IPS DF 6.9 (cell line): ENCODE measurements at regions not wholly inside any gene's neighbourhood (a gene's known extent, or its start where the extent isn't known, plus 50 kb on each side); places are given as distances from the start of the nearest gene placed in this dataset.

Source experiments
- DNase-seq: peaks from one replicate; pipeline ENCODE4 v3.0.0-alpha.2; 2013; ENCODE audit warnings: low read depth, low spot score
- H3K27ac ChIP-seq: one replicate; pipeline ENCODE4 v1.5.1; 2013; ENCODE audit warnings: low read length, control low read depth
- H3K27me3 ChIP-seq: 2 replicates; pipeline ENCODE4 v1.6.1; 2013; ENCODE audit warnings: mild to moderate bottlenecking, low read length; ENCODE audit not compliant: control insufficient read depth, insufficient read depth
- H3K36me3 ChIP-seq: 2 replicates; pipeline ENCODE4 v1.6.1; 2013; ENCODE audit warnings: low read length; ENCODE audit not compliant: control insufficient read depth, insufficient read depth
- H3K4me1 ChIP-seq: 2 replicates; pipeline ENCODE4 v1.6.1; 2013; ENCODE audit warnings: low read length; ENCODE audit not compliant: control insufficient read depth, insufficient read depth
- H3K4me3 ChIP-seq: 2 replicates; pipeline ENCODE4 v1.5.1; 2013; ENCODE audit warnings: mild to moderate bottlenecking, low read length
- H3K9me3 ChIP-seq: 2 replicates; pipeline ENCODE4 v1.6.1; 2013; ENCODE audit warnings: low read length, inconsistent platforms; ENCODE audit not compliant: control insufficient read depth, insufficient read depth
- WGBS: extraction: QIAGEN DNeasy Blood & Tissue Kit; methylation state at CpG from one replicate; pipeline ENCODE4 v1.1.7; 2013; ENCODE audit warnings: mixed read lengths, missing lambda C conversion rate; ENCODE audit not compliant: insufficient read length, insufficient coverage; 5-methylcytosine and 5-hydroxymethylcytosine counted together

DNA sequence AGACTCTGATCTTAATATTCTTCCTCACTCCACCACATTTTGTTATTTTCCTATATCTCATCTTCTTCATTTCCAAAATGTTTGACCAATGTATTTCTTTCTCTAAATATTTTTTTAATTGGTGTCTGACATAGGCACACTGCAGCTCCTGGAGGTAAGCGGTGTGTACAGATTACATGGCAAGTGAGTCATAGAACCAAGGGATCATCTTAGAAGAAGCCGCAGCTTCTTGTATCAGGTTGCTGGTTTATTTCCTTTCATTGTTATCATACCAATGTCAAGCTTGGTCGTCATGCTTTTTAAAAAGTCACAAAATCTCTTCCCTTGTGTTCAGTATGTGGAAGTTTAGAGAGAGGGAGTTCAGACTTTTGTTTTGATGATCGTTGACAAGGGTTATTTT is 526.1 kb upstream of the CDH18 start:
- no peak overlapping the region for H3K27ac ChIP-seq
- no peak overlapping the region for H3K4me3 ChIP-seq
- no peaks in the 10 kb centered on the region for H3K9me3 ChIP-seq
- DNase-seq: no peak
- H3K4me1 ChIP-seq: no peaks in the 10 kb centered on the region
- no peaks in the 10 kb centered on the region for H3K27me3 ChIP-seq
- no CpG with 5 or more reads among the region's 4 CpGs for WGBS
- H3K36me3 ChIP-seq: no peaks in the 10 kb centered on the region

DNA sequence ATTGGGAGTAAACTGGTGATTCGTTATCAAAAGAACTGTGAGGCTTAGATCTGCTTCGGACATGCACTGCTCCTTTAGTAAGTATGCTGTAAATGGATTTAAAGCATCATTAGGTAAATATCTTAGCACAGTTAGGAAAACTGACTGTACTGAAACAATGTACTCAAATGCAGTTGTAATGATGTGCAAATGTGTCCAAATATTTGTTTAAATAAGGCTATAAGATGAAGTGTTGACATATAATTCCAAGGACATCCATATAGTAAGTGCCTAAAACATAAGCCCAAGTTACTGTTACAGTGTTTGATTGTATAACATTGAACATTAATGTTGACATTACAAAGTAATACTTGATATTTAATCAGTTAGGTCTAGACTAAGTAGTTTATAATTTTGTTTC is 512.5 kb upstream of the CDH18 start:
- Histone ChIP-seq H3K9me3 (no peaks in the 10 kb centered on the region), H3K4me1 (no peaks in the 10 kb centered on the region), H3K27me3 (no peaks in the 10 kb centered on the region), H3K27ac (no peak overlapping the region), H3K4me3 (no peak overlapping the region), H3K36me3 (no peaks in the 10 kb centered on the region)
- no CpG with 5 or more reads among the region's 2 CpGs for WGBS
- no peak for DNase-seq

DNA sequence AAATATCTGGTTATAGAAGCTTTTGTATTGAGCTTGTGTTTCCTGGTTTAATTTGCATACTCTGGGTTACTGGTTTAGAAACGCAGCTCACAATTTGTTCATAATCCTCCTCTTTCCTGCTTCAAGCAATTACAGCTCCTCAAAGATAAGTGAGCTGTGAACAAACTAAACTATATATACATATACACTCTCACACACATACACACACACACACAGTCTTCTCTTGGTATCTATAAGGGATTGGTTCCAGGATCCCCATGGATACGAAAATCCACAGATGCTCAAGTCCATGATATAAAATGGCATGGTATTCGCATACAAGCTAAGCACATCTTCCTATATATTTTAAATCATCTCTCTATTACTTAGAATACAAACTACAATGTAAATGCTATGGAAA is 510.9 kb upstream of the CDH18 start:
- WGBS: no CpG with 5 or more reads among the region's 3 CpGs
- Histone ChIP-seq H3K27ac (no peak overlapping the region), H3K9me3 (no peaks in the 10 kb centered on the region), H3K36me3 (no peaks in the 10 kb centered on the region), H3K4me1 (no peaks in the 10 kb centered on the region), H3K27me3 (no peaks in the 10 kb centered on the region), H3K4me3 (no peak overlapping the region)
- DNase-seq: no peak

DNA sequence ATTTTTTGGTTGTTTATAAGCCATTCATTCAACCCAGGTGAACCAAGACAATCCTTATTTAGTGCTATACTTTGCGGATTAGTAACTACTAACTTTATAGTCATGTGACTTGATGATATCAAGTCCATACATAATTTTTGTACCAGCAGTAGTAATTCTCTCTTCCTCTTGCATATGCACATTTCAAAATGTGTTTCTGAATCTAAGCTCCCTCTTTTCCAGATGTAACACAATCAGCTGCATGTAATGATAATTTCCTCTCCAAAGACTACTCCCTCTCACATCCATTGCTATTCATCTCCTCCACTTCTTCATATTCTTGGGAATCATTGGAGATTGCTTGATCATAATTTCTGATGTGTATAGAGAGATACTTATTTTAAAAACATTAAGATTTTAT is 510.1 kb upstream of the CDH18 start:
- no peak for DNase-seq
- Histone ChIP-seq H3K27ac (no peak overlapping the region), H3K27me3 (no peaks in the 10 kb centered on the region), H3K9me3 (no peaks in the 10 kb centered on the region), H3K4me1 (no peaks in the 10 kb centered on the region), H3K36me3 (no peaks in the 10 kb centered on the region), H3K4me3 (no peak overlapping the region)
- no CpG with 5 or more reads among the region's 1 CpG for WGBS

DNA sequence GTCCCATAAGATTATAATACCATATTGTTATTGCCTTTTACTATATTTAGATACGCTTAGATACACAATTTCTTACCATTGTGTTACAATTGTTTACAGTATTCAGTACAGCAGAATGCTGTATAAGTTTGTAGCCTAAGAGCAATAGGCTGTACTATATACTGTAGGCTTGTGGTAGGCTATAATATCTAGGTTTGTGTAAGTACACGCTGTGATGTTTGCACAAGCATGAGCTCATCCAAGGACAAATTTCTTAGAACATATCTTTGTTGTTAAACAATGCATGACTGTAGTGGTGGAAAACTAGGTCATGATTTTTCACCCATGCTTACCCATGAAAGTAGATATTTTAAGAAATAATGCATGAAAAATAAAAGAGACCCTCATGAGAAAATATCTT is 509.4 kb upstream of the CDH18 start:
- no peaks in the 10 kb centered on the region for H3K27me3 ChIP-seq
- no CpG with 5 or more reads among the region's 2 CpGs for WGBS
- H3K4me1 ChIP-seq: no peaks in the 10 kb centered on the region
- DNase-seq: no peak
- no peaks in the 10 kb centered on the region for H3K9me3 ChIP-seq
- H3K4me3 ChIP-seq: no peak overlapping the region
- no peak overlapping the region for H3K27ac ChIP-seq
- no peaks in the 10 kb centered on the region for H3K36me3 ChIP-seq

DNA sequence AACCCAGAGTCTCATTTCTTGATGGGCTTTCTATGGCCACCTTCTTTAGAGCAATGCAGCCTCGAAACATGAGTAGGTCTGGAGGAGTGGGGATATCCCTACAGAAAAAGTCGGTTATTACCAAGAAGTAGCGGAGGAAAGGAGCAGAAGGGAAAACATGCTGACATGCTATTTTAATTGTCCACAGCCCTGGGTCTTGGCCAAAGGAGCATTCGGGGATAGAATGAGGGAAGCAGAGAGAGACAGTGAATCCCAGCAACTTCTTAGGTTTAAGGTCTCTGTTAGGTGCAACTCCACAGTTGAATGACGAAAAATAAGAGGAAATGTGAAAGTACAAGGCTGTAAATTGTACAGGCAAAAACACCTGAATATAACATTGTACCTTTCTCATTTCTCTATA is 506.7 kb upstream of the CDH18 start:
- no peak overlapping the region for H3K27ac ChIP-seq
- H3K9me3 ChIP-seq: no peaks in the 10 kb centered on the region
- no peak for DNase-seq
- no peaks in the 10 kb centered on the region for H3K4me1 ChIP-seq
- H3K36me3 ChIP-seq: no peaks in the 10 kb centered on the region
- no CpG with 5 or more reads among the region's 5 CpGs for WGBS
- no peaks in the 10 kb centered on the region for H3K27me3 ChIP-seq
- H3K4me3 ChIP-seq: no peak overlapping the region

DNA sequence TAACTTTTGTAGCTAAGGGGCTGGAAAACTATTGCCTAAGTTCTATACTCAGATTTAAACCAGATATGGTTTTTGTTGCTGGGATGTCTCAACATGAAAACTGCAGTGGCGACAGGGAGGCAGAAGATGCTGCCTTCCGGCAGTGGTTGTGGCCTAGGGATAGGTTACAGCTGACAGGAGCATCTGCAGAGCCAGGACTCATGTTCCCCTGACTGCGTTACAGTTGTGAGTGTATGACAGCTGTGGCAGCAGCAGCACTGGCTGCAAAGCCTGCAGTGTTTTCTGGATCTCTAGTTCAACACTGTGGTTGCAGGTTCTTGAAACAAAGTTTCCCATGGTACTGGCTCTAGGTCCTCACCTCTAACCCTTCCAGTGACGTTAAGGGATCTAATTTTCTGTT is 498.8 kb upstream of the CDH18 start:
- no CpG with 5 or more reads among the region's 4 CpGs for WGBS
- H3K27me3 ChIP-seq: no peaks in the 10 kb centered on the region
- H3K4me1 ChIP-seq: no peaks in the 10 kb centered on the region
- H3K36me3 ChIP-seq: no peaks in the 10 kb centered on the region
- H3K4me3 ChIP-seq: no peak overlapping the region
- DNase-seq: no peak
- H3K9me3 ChIP-seq: no peaks in the 10 kb centered on the region
- no peak overlapping the region for H3K27ac ChIP-seq

DNA sequence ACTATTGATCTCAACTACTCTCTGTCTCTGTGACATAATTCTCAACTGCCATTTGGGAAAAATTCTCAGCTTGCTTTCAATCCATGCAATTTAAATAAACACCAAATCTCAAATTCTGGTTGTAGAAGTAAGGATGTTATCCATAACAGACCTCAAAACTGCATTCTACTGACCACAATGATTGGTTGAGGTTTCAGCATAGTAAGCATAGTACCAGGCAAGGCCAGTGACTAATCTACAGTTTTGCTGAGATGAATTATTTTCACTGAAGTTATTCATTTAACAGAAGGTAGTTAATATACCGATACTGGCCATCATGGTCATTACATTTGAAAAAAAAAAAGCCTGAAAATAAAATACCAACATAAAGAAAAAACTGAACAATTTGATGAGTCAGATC is 488.0 kb upstream of the CDH18 start:
- DNase-seq: no peak
- H3K4me1 ChIP-seq: no peaks in the 10 kb centered on the region
- no peaks in the 10 kb centered on the region for H3K36me3 ChIP-seq
- no CpG with 5 or more reads among the region's 1 CpG for WGBS
- no peak overlapping the region for H3K27ac ChIP-seq
- no peaks in the 10 kb centered on the region for H3K27me3 ChIP-seq
- no peaks in the 10 kb centered on the region for H3K9me3 ChIP-seq
- H3K4me3 ChIP-seq: no peak overlapping the region

DNA sequence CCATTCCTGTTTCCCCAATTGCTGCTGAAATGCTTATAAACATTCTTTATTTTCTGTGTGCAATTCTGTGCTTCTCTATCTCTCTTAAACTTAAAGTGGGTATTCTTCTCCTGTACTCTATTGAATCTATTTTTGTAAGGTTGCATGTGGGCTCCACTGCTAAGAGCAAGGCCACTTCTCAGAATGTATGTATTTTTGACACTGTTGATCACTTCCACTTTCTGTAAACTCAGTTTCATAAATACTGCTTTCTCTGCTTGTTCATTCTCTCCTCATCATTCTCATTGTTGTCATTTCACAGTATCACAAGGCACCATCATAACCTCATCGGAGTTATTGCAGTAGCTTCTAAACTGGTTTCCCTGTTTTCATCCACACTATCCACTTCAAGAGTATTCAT is 483.0 kb upstream of the CDH18 start:
- no peaks in the 10 kb centered on the region for H3K36me3 ChIP-seq
- H3K4me1 ChIP-seq: no peaks in the 10 kb centered on the region
- H3K27ac ChIP-seq: no peak overlapping the region
- no peaks in the 10 kb centered on the region for H3K9me3 ChIP-seq
- H3K4me3 ChIP-seq: no peak overlapping the region
- DNase-seq: no peak
- no CpG with 5 or more reads among the region's 1 CpG for WGBS
- H3K27me3 ChIP-seq: no peaks in the 10 kb centered on the region

DNA sequence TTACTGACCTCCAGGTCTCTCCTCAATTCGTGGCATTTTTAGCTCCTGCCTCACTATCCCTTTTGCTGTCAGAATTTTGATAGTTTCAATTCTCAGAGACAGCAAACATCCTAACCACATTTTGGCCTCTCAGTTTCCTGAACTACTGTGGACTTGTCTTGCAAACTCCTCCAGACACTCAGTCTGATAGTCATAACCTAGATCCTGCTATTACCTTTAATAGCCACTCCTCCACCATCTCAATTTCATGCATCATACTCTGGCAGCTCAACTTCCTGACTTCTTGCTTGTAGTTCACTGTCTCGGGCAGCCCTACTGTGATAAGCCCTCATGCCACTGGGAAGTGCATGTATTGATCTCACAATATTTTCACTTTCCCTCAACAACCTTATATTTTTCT is 481.8 kb upstream of the CDH18 start:
- DNase-seq: no peak
- no peaks in the 10 kb centered on the region for H3K36me3 ChIP-seq
- H3K4me3 ChIP-seq: no peak overlapping the region
- no peaks in the 10 kb centered on the region for H3K9me3 ChIP-seq
- no peaks in the 10 kb centered on the region for H3K4me1 ChIP-seq
- no peaks in the 10 kb centered on the region for H3K27me3 ChIP-seq
- WGBS: no CpG with 5 or more reads among the region's 2 CpGs
- H3K27ac ChIP-seq: no peak overlapping the region

DNA sequence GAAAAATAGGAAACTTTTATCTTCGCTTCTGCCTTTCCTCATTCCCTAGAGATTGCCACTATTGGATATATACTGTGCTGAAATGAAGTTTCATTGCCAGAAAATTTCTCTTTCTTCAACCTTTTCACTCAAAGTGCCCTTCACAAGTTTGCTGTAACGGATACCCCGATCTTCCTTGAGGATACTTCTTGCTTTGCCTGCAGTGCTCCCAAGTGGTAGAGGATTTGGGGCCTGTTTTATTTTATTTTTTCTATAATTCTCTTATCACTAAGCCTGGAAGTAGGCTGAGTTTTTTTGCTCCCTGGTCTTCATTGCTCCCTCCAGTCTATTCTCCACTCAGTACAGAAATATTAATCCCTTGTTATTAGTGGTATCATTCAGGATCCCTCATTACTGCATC is 481.4 kb upstream of the CDH18 start:
- DNase-seq: no peak
- Histone ChIP-seq H3K4me3 (no peak overlapping the region), H3K27ac (no peak overlapping the region), H3K27me3 (no peaks in the 10 kb centered on the region), H3K9me3 (no peaks in the 10 kb centered on the region), H3K4me1 (no peaks in the 10 kb centered on the region), H3K36me3 (no peaks in the 10 kb centered on the region)
- no CpG with 5 or more reads among the region's 3 CpGs for WGBS
